ENCODE measurements at regions not wholly inside any gene's neighbourhood (a gene's known extent, or its start where the extent isn't known, plus 50 kb on each side); places are given as distances from the start of the nearest gene placed in this dataset.

DNA sequence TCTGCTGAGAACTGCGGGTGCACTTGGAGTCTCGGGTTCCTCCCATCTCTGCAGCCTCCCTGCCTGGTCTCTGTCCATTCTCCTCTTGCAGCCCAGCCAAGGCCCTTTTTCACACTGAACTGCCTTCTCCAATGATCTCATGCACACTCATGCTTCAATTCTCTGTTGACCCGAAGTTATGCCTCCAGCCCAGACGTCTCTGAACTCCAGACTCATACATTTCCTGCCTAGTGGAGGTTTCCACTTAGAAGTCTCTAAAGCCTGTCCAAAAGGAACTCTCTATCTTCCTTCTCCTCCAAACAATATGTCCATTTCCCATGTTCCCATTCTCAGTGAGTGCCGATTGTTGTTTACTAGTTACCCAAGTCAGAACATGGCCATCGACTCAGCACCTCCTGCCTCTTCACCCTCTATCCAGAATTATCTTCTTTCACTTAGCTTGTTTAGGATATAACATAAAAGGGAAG lies 155.2 kb downstream of the IRS1 start:
- ATAC-seq (no peak), DNase-seq (no peak)
- Histone ChIP-seq H3K4me3 (no peak overlapping the region), H3K4me1 (ENCODE audit: low read depth) (peaks cover under 1% of the 10 kb centered on the region), H3K9me3 (no peaks in the 10 kb centered on the region), H3K36me3 (ENCODE audit: low read depth) (no peaks in the 10 kb centered on the region)
- intact Hi-C loops (cut with DNase I, micrococcal nuclease), result no loop called here
- TF ChIP-seq, protein P1, sequence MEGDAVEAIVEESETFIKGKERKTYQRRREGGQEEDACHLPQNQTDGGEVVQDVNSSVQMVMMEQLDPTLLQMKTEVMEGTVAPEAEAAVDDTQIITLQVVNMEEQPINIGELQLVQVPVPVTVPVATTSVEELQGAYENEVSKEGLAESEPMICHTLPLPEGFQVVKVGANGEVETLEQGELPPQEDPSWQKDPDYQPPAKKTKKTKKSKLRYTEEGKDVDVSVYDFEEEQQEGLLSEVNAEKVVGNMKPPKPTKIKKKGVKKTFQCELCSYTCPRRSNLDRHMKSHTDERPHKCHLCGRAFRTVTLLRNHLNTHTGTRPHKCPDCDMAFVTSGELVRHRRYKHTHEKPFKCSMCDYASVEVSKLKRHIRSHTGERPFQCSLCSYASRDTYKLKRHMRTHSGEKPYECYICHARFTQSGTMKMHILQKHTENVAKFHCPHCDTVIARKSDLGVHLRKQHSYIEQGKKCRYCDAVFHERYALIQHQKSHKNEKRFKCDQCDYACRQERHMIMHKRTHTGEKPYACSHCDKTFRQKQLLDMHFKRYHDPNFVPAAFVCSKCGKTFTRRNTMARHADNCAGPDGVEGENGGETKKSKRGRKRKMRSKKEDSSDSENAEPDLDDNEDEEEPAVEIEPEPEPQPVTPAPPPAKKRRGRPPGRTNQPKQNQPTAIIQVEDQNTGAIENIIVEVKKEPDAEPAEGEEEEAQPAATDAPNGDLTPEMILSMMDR (IDR thresholded peaks at IDR 0.05), result no peak

DNA sequence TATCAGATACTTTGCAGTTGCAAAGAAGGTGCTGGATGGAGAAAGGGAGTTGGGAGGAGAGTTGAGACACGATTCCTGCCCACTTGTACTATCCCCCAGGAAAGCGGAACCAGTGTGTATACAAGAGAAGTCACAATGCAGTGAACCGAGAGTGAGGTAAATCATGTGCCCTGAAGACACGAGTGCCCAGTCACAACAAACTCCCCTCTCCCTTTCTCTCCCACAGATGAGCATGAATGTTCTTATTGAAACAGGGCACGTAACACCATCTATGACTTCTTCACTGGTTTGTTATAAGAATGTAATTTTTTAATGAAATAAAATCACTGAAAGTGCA lies 155.7 kb downstream of the IRS1 start:
- DNase-seq (no peak), ATAC-seq (no peak)
- H3K9me3 ChIP-seq, result no peaks in the 10 kb centered on the region
- no peak overlapping the region for H3K4me3 ChIP-seq
- intact Hi-C loops (cut with DNase I, micrococcal nuclease), result no loop called here
- H3K36me3 ChIP-seq (ENCODE audit: low read depth), result no peaks in the 10 kb centered on the region
- H3K4me1 ChIP-seq (ENCODE audit: low read depth), result no peaks in the 10 kb centered on the region
- TF ChIP-seq, protein P1 (IDR thresholded peaks at IDR 0.05), result no peak

DNA sequence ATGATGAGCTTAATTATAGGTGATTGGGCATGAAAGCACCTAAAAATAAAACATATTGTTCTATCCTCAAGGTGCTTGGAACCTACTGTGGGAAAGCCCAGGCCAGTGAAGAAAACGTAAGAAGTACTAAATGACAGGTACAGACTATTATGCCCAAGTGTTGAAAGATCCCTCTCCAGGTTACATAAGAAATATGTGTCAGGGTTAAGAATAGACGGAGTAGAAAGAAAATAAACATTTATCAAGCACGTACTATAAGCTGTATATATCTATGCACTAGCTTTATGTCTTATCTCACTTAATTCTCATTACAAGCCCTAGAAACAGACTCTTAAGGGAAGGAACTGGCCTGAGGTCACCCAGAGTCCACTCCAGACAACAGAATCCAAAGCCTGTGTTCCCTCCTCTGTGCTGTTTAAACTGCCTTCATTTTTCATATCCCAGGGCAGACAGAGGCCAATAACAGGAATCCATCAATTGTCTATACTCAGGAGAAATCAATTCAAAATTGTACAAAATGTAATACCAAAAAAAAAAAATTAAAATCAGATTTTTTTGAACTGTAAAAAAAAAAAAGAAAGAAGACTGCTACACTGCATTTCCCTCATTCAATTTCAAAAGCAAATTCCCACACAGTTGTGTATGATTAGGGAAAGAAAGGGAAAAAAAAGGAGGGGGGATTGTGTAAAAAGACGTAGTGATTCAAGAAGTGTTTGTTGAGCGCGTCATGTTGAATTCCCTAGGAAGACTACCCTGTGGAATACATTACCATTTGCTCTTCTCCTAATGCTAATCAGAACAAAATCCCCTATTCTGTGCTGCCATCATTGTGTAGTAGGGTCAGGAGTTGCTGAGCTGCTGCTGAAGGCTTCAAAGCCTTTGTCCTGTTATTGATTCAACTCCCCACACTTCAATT lies 156.3 kb downstream of the IRS1 start:
- ATAC-seq (no peak), DNase-seq (no peak)

DNA sequence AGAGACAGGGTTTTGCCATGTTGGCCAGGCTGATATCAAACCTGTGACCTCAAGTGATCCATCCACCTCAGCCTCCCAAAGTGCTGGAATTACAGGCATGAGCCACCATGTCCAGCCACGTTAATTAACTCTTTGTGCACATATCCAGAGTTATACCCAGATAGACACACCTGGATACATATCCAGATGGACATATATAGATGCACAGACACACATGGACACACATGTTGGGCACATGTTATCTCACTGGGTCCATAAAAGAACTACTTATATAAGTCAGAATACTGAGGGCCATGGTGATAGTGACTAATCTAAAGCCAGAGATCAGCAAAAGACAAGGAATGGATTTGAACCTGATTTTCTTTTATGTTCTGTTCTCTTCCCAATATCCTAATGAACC lies 158.6 kb downstream of the IRS1 start:
- Histone ChIP-seq H3K36me3 (ENCODE audit: low read depth) (no peaks in the 10 kb centered on the region), H3K4me1 (ENCODE audit: low read depth) (no peaks in the 10 kb centered on the region), H3K9me3 (no peaks in the 10 kb centered on the region), H3K4me3 (no peak overlapping the region)
- TF ChIP-seq, protein P1 (IDR thresholded peaks at IDR 0.05), result no peak
- ATAC-seq (no peak), DNase-seq (no peak)
- intact Hi-C loops (cut with DNase I, micrococcal nuclease), result no loop called here

More for the DNA sequence above, 156.3 kb downstream of the IRS1 start:
- H3K9me3 ChIP-seq, result no peaks in the 10 kb centered on the region
- no peaks in the 10 kb centered on the region for H3K36me3 ChIP-seq (ENCODE audit: low read depth)
- H3K4me3 ChIP-seq, result no peak overlapping the region
- intact Hi-C loops (cut with DNase I, micrococcal nuclease), result no loop called here
- TF ChIP-seq, protein P1 (IDR thresholded peaks at IDR 0.05), result no peak
- no peaks in the 10 kb centered on the region for H3K4me1 ChIP-seq (ENCODE audit: low read depth)

DNA sequence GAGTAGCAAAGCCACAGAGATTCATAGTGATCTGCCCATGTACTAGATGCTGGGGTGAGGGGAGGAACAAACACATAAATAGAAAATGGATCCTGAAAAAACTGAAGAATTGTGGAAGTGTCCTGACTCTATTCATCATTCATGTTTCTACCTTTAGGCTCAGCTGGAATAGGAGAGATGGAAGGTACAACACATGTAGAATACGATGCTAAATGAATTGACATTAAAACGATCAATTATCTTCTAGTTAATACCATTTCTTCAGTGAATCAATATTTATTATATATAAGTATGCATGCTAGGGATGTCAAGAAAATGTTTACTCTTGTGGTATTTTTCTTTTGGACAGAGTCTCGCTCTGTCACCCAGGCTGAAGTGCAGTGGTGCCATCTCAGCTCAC lies 159.1 kb downstream of the IRS1 start:
- ATAC-seq (no peak), DNase-seq (no peak)
- Histone ChIP-seq H3K9me3 (no peaks in the 10 kb centered on the region), H3K4me3 (no peak overlapping the region), H3K36me3 (ENCODE audit: low read depth) (no peaks in the 10 kb centered on the region), H3K4me1 (ENCODE audit: low read depth) (no peaks in the 10 kb centered on the region)
- intact Hi-C loops (cut with DNase I, micrococcal nuclease), result no loop called here
- TF ChIP-seq, protein P1 (IDR thresholded peaks at IDR 0.05), result no peak
